Peyer's patch (tissue), 4 donors: ENCODE measurements at regions not wholly inside any gene's neighbourhood (a gene's known extent, or its start where the extent isn't known, plus 50 kb on each side); places are given as distances from the start of the nearest gene placed in this dataset.

Experiments
- DNase-seq, 3 donors: peaks; one replicate each; pipeline ENCODE4 v3.0.0-alpha.2; 2017 to 2019
- H3K27ac ChIP-seq, 4 donors: fragments of 200-600 bp; sonication (generic); one replicate each; pipeline ENCODE4 v1.5.1; 2016 to 2019
- H3K27me3 ChIP-seq, 2 donors: fragments of 200-600 bp; sonication (generic); one replicate each; pipeline ENCODE4 v1.5.1; 2019
- H3K36me3 ChIP-seq, 3 donors: fragments of 200-600 bp; sonication (generic); one replicate each; pipeline ENCODE4 v1.5.1; 2016 to 2019
- H3K4me1 ChIP-seq, 4 donors: fragments of 200-600 bp; sonication (generic); one replicate each; pipeline ENCODE4 v1.5.1; 2016 to 2019
- H3K4me3 ChIP-seq, 4 donors: fragments of 200-600 bp; sonication (generic); 1 replicate in 3 of 4; 2 replicates in 1 of 4; pipeline ENCODE4 v1.5.1; 2016 to 2019; ENCODE audit warnings: mild to moderate bottlenecking in 1 of 4
- H3K9me3 ChIP-seq, 4 donors: fragments of 200-600 bp; sonication (generic); one replicate each; pipeline ENCODE4 v1.5.1; 2016 to 2019; ENCODE audit warnings: mild to moderate bottlenecking in 1 of 4
- CTCF ChIP-seq, 6 experiments: fragments of 450-650 bp in 4 of 6; fragments of 200-600 bp in 2 of 6; sonication (generic) in 1 of 6; IDR thresholded peaks; one replicate each; pipeline ENCODE4 v1.5.1; 2017 to 2019; ENCODE audit warnings: antibody characterized with exemption in 6 of 6, mild to moderate bottlenecking in 3 of 6, moderate library complexity in 1 of 6
- POLR2A ChIP-seq, 2 donors: fragments of 450-650 bp; IDR thresholded peaks; one replicate each; pipeline ENCODE4 v1.5.1; 2017; ENCODE audit warnings: antibody characterized with exemption in 2 of 2, mild to moderate bottlenecking in 2 of 2, moderate library complexity in 2 of 2

GRCh38 chr14:71331403-71331802, 424.1 kb downstream of the PCNX1 start:
- Histone ChIP-seq H3K4me3 (no peak overlapping the region), H3K27me3 (no peaks in the 10 kb centered on the region), H3K9me3 (no peaks in the 10 kb centered on the region), H3K36me3 (no peaks in the 10 kb centered on the region), H3K4me1 (no peaks in the 10 kb centered on the region), H3K27ac (no peak overlapping the region)
- no peak for DNase-seq
- TF ChIP-seq CTCF (IDR thresholded peaks at IDR 0.05), result no peak
- no peak for TF ChIP-seq POLR2A (IDR thresholded peaks at IDR 0.05)

- no peaks in the 10 kb centered on the region for H3K36me3 ChIP-seq
- no peak for DNase-seq
- H3K4me1 ChIP-seq, result peaks cover 0 to 2% (median 0%) of the 10 kb centered on the region in 4 donors
- no peaks in the 10 kb centered on the region for H3K9me3 ChIP-seq
- no peaks in the 10 kb centered on the region for H3K27me3 ChIP-seq
- no peak overlapping the region for H3K4me3 ChIP-seq
- TF ChIP-seq POLR2A (IDR thresholded peaks at IDR 0.05), result no peak
- TF ChIP-seq CTCF (IDR thresholded peaks at IDR 0.05), result no peak
- H3K27ac ChIP-seq, result no peak overlapping the region
Measured at GRCh38 chr14:71332476-71332875, 425.2 kb downstream of the PCNX1 start.

GRCh38 chr14:71333705-71334104, 426.4 kb downstream of the PCNX1 start:
- DNase-seq, result no peak
- H3K4me3 ChIP-seq, result no peak overlapping the region
- no peaks in the 10 kb centered on the region for H3K36me3 ChIP-seq
- no peaks in the 10 kb centered on the region for H3K27me3 ChIP-seq
- no peak overlapping the region for H3K27ac ChIP-seq
- TF ChIP-seq POLR2A (IDR thresholded peaks at IDR 0.05) (no peak), CTCF (IDR thresholded peaks at IDR 0.05) (no peak)
- H3K9me3 ChIP-seq, result no peaks in the 10 kb centered on the region
- peaks cover 0 to 6% (median 0%) of the 10 kb centered on the region in 4 donors for H3K4me1 ChIP-seq

GRCh38 chr14:71336489-71337192, 429.4 kb downstream of the PCNX1 start:
- Histone ChIP-seq H3K4me3 (peak overlapping the region in 2 of 4 donors; percentile 7 to 22), H3K4me1 (peaks cover 0 to 20% (median 0%) of the 10 kb centered on the region in 4 donors), H3K36me3 (no peaks in the 10 kb centered on the region), H3K27ac (peak overlapping the region in 3 of 4 donors; percentile 14 to 73 (median 72)), H3K27me3 (no peaks in the 10 kb centered on the region), H3K9me3 (no peaks in the 10 kb centered on the region)
- DNase-seq, result no peak
- TF ChIP-seq CTCF (IDR thresholded peaks at IDR 0.05), result peak in 3 of 6 experiments; percentile 43 to 50 (median 50)
- TF ChIP-seq POLR2A (IDR thresholded peaks at IDR 0.05), result no peak

DNA sequence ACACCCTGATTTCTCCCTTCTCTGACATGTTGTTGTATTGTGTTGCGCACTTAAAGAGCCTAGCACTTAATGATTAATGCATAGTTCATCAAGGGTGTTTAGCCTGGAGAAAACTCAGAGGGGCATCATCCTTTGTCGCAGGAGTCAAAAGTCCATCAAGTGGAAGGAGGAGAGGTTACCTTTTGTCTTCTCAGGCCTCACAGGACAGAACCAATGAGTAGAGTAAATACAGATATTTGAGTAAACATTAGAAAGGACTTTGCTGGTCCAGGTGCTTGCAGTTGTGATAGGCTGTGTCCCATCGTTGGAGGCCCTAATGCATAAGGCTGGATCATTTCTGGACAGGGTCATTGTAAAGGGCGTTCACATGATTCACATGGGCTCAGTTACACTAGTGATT, 430.9 kb downstream of the PCNX1 start:
- Histone ChIP-seq H3K4me3 (no peak overlapping the region), H3K27ac (no peak overlapping the region), H3K4me1 (peaks cover 0 to 20% (median 0%) of the 10 kb centered on the region in 4 donors), H3K27me3 (no peaks in the 10 kb centered on the region), H3K36me3 (no peaks in the 10 kb centered on the region), H3K9me3 (no peaks in the 10 kb centered on the region)
- TF ChIP-seq CTCF (IDR thresholded peaks at IDR 0.05) (no peak), POLR2A (IDR thresholded peaks at IDR 0.05) (no peak)
- DNase-seq, result no peak
